GM18861 (cell line): ENCODE measurements at regions not wholly inside any gene's neighbourhood (a gene's known extent, or its start where the extent isn't known, plus 50 kb on each side); places are given as distances from the start of the nearest gene placed in this dataset.
"Not testable (repeated sequence)": the region's sequence is repeated elsewhere in the genome, so short reads cannot be mapped to it uniquely, and the experiment has no call there.

ENCODE experiments used
- ATAC-seq: cut with Tn5 transposase; IDR thresholded peaks from one replicate; pipeline ENCODE4 v1.9.1; 2021; ENCODE audit not compliant: unreplicated experiment

DNA sequence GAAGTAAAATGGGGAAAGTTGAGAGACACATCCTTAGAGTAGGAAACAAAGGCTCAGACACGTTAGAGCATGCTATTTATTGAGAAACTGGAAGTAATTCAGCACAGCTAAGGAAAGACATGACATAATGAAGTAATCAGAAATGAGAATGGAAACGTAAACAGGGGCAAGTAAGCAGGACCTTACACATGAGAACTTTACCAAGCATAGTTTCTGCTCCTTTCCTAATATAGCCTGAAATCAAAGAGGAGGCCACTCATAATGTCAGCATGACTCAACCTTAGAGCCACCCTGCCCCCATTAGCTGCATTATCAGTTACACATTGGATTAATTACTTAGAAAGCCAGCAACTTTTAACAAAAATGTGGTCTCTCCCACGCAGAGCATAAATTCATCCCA, 558.3 kb upstream of the GRIA3 start:
- no peak for ATAC-seq

- ATAC-seq: no peak
Measured at GRCh38 chrX:122626871-122627270, 557.2 kb upstream of the GRIA3 start.

DNA sequence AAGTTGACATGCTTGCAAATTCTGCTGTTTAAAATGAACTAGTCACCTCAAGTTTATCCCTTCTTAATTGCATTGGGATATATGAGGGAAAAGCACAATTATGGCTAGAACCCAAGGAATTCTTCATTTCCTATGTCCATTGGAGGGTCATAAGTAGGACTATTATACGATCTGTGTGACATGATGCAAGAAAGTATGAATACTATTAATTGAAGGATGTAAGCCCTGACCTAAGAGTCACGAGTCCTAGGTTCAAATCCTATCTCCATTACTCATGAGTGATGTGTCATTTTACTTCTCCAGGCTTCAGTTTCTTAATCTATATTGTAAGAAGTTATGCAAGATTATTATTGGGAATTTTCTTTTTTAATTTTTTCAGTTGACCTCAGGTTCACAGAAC, 542.9 kb upstream of the GRIA3 start:
- ATAC-seq: no peak

DNA sequence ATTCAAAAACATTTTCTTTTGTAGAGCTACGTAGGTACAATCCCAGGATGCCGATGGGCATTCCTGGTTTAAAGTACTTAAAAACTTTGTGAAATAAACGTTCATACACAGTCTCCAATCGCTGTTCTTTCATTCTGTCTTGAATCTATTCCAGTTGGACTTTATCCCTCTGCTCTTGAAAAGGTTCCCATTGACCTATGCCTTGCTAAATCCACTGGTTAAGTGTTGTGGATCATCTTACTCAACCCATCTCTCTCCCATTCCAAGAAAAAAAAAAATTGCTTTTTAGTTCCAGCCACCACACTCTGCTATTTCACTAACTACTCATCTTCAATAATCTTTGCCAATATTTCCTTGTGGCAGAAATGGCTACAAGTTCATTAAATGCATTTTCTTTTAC, 542.3 kb upstream of the GRIA3 start:
- ATAC-seq: no peak

DNA sequence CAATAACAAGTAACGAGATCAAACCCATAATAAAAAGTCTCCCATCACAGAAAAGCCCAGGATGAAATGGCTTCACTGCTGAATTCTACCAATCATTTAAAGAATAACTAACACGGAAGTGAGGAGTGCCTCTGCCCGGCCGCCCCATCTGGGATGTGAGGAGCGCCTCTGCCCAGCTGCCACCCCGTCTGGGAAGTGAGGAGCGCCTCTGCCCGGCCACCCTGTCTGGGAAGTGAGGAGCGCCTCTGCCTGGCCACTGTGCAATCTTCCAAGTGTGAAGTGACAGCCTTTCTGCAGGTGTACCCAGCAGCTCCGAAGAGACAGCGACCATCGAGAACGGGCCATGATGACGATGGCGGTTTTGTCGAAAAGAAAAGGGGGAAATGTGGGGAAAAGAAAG, 528.8 kb upstream of the GRIA3 start:
- ATAC-seq: not testable (repeated sequence)

DNA sequence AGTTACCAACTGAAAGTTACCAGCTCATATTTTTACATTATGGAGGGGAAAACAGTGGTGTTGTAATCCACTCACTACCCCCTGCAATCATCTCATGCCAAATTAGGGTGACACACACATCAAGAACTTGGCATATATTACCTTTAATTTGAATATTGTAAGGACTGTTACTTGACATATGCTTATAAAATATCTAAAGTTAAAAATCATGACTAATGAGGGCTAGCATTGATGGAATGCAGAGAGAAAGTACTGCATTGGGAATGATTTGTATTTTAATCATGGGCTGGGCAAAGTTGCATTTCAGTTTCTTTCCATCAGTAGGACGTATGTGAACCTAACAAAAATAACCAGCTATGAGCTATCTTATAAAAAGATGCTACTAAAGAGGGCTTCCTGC, 517.5 kb upstream of the GRIA3 start:
- ATAC-seq: no peak

- no peak for ATAC-seq
Measured at GRCh38 chrX:122667667-122668066, 516.4 kb upstream of the GRIA3 start.

GRCh38 chrX:122703762-122704161, 480.3 kb upstream of the GRIA3 start:
- no peak for ATAC-seq

DNA sequence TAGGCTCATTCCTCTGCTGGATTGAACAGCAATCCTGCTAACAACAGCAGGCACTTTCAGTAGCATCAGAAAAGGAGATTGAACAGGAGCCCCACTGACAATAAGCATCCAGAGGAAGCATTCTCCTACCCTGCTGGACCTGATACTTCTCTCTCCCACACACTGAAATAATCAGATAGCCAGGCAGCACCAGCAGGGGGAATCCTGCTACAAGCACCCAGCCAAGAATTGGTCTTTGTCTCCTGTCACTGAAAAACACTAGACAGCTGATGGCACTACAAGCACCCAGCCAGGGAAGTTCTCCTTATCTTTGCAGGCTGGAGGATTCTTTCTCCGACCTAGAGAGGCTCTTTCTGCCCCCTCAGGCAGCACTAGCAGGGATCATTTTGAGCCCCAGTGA, 444.3 kb upstream of the GRIA3 start:
- no peak for ATAC-seq

DNA sequence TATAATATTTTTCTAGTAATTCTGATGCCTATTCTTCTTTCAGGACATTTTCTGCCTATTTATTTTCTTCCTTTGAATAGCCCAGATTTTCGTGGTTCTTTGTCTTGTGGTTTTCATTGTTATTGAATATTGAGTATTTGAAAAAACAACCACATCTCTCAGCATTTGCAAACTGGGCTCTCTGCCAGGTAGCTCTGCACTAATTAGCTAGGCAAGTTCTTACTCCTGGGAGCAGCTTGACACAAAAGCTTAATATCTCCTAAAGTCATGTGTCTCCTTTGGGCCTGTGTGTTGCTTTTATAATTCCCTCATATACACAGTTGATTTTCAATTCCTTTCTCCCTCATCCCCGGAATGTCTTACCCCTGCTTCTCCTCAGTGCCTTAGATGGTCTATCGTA, 413.5 kb upstream of the GRIA3 start:
- ATAC-seq: no peak

DNA sequence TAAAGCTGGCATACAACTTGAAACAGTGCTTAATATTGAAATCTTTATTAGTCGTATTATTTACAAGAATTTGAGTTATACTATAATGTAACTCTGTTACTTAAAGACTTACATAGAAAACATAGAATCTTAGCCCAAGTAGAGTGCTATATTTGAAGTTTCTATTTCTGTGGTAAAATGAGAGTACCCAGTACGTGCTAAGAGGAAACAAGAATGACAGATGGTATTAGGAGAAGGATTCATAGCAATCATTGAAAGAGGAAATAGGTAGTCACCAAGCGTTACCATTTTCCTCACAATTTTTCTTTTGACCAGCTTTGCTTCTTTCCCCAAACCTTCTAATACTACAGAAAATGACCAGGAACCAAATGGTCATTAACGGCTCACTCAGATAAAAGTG, 412.1 kb upstream of the GRIA3 start:
- no peak for ATAC-seq

GRCh38 chrX:122777766-122778165, 406.3 kb upstream of the GRIA3 start:
- ATAC-seq: no peak

DNA sequence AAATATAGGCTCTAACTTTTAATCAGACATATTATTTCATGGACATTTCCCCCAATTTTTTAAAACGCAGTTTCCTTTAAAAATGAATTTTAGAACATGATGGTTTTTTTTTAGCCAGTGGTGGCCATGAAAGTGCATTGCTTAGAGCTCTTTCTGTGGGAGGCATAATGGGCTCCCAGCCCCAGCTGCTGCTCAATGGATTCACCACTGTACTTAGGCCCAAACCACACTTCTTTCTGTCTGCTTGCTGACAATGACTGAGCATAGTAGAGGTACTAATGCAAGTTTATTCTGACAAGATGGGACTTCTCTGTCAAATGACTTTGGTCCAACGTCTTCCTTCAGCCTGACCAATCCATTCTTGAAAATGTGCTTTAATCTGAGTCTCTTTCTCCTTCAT, 400.2 kb upstream of the GRIA3 start:
- ATAC-seq: no peak

DNA sequence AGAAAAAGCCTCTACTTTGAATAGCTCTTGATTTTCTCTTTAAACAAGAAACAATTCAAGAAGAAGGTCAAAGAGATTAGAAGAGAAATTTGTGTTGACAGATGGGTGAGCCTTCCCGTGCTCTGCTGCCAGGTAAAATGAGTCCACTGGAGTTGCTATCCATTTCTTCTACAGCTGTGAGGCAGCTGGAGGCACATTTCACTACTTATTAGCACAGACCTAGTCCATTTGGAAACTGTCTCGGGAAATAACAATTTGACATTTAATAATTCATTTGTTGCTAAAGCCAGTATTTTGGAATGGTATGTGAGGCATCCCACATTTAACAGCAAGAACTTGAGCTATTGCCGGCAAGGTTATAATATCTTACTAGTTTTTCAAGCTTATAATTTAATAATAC, 396.8 kb upstream of the GRIA3 start:
- no peak for ATAC-seq

DNA sequence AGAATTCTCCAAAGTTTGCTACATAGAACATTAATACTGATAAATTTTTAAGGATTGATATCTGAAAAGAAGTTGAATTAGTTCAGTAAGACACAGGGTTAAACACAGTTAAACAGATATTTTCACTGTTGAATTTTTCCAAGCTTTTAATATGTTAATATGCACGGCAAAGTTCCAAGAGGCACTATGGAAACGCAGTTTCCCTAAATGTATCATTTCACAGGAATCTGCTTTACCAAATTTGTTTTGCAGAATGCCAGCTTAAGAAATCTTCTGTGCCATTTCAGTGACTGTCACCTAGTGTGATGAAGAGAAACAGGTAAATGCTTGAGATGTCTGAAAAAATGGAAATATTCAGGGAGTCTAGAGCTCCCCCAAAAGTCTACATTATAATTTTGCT, 395.9 kb upstream of the GRIA3 start:
- ATAC-seq: no peak

- ATAC-seq: no peak
Measured at GRCh38 chrX:122790376-122791095, 393.5 kb upstream of the GRIA3 start.

GRCh38 chrX:122813876-122814275, 370.2 kb upstream of the GRIA3 start:
- ATAC-seq: no peak

DNA sequence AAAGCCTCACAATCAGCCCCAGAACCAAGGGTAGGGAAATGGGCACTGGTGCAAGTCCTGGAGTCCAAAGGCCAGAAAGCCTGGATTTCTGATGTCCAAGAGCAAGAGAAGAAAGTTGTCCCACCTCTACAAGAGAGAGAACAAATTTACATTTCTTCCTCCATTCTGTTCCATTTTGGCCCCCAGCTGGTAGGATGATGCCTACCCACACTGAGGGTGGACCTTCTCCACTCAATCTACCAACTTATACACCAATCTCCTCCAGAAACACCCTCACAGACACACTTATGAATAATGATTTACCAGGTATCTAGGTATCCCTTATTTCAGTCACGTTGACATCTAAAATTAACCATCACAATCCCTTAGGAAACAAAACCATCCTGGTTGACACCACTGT, 367.8 kb upstream of the GRIA3 start:
- no peak for ATAC-seq

GRCh38 chrX:122817321-122817955, 366.6 kb upstream of the GRIA3 start:
- no peak for ATAC-seq

DNA sequence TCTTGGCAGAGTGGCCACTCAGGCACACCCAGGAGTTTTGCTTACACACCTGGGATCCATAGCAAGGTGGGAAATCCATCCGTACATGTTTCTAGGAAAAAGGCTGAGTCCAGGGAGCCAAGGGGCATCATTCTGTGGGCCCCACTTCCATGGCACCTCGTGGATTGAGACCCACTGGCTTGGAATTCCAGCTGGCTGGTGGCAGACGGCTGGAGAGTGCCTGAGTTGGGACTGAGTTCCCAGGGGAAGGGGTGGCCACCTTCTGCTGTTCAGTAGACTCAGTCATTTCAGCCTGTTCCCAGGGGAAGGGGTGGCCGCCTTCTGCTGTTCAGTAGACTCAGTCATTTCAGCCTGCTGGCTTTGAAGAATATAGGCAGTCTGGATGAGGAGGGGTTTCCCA, 366.0 kb upstream of the GRIA3 start:
- ATAC-seq: no peak

GRCh38 chrX:122833230-122833629, 350.8 kb upstream of the GRIA3 start:
- no peak for ATAC-seq

GRCh38 chrX:122835886-122836285, 348.2 kb upstream of the GRIA3 start:
- no peak for ATAC-seq

- no peak for ATAC-seq
Measured at GRCh38 chrX:122850326-122850725, 333.8 kb upstream of the GRIA3 start.
